Stimulated activated memory B cell treated with anti-CD40 and anti-IgM and Interleukin-4, amounts not matched to agents 10 μg/mL and 1 μg/mL and 100 μg/mL, for 72 hours (primary cell): ENCODE measurements at regions not wholly inside any gene's neighbourhood (a gene's known extent, or its start where the extent isn't known, plus 50 kb on each side); places are given as distances from the start of the nearest gene placed in this dataset.
"Not testable (repeated sequence)": the region's sequence is repeated elsewhere in the genome, so short reads cannot be mapped to it uniquely, and the experiment has no call there.

ENCODE experiments used
- ATAC-seq: fragments of 150-1000 bp; cut with Tn5 transposase; 2 replicates; pipeline ENCODE4 v1.10.0; 2021
- H3K27ac Mint-ChIP-seq: one replicate; pipeline ENCODE4 v1.8.0; 2022; ENCODE audit warnings: mild to moderate bottlenecking, mixed read lengths
- H3K27me3 Mint-ChIP-seq: one replicate; pipeline ENCODE4 v1.8.0; 2022; ENCODE audit warnings: mixed read lengths
- H3K36me3 Mint-ChIP-seq: one replicate; pipeline ENCODE4 v1.8.0; 2022; ENCODE audit warnings: mixed read lengths
- H3K4me1 Mint-ChIP-seq: one replicate; pipeline ENCODE4 v1.8.0; 2022; ENCODE audit warnings: mixed read lengths
- H3K4me3 Mint-ChIP-seq: one replicate; pipeline ENCODE4 v1.8.0; 2022; ENCODE audit warnings: mild to moderate bottlenecking, moderate library complexity, mixed read lengths
- H3K9me3 Mint-ChIP-seq: one replicate; pipeline ENCODE4 v1.8.0; 2022; ENCODE audit warnings: mixed read lengths

GRCh38 chr6:50353603-50354002 is 303.9 kb upstream of the DEFB112 start:
- Mint-ChIP-seq H3K36me3 (no peaks in the 10 kb centered on the region), H3K27me3 (no peaks in the 10 kb centered on the region), H3K27ac (no peak overlapping the region)

GRCh38 chr6:50358113-50358512 is 308.4 kb upstream of the DEFB112 start:
- no peaks in the 10 kb centered on the region for H3K27me3 Mint-ChIP-seq
- H3K9me3 Mint-ChIP-seq, result peaks cover 18% of the 10 kb centered on the region
- no peak overlapping the region for H3K4me3 Mint-ChIP-seq
- no peaks in the 10 kb centered on the region for H3K4me1 Mint-ChIP-seq
- no peaks in the 10 kb centered on the region for H3K36me3 Mint-ChIP-seq
- no peak for ATAC-seq
- H3K27ac Mint-ChIP-seq, result no peak overlapping the region

More at GRCh38 chr6:50353603-50354002, 303.9 kb upstream of the DEFB112 start:
- Mint-ChIP-seq H3K9me3 (peaks cover 21% of the 10 kb centered on the region), H3K4me3 (no peak overlapping the region), H3K4me1 (no peaks in the 10 kb centered on the region)
- ATAC-seq, result no peak

GRCh38 chr6:50361641-50362331 is 312.1 kb upstream of the DEFB112 start:
- H3K4me3 Mint-ChIP-seq, result no peak overlapping the region
- no peaks in the 10 kb centered on the region for H3K27me3 Mint-ChIP-seq
- no peak overlapping the region for H3K27ac Mint-ChIP-seq
- peaks cover under 1% of the 10 kb centered on the region for H3K9me3 Mint-ChIP-seq
- H3K36me3 Mint-ChIP-seq, result no peaks in the 10 kb centered on the region
- no peak for ATAC-seq
- H3K4me1 Mint-ChIP-seq, result no peaks in the 10 kb centered on the region

GRCh38 chr6:50362706-50363105 is 313.0 kb upstream of the DEFB112 start:
- Mint-ChIP-seq H3K36me3 (no peaks in the 10 kb centered on the region), H3K9me3 (no peaks in the 10 kb centered on the region), H3K4me3 (no peak overlapping the region), H3K4me1 (no peaks in the 10 kb centered on the region), H3K27me3 (no peaks in the 10 kb centered on the region), H3K27ac (no peak overlapping the region)
- ATAC-seq, result no peak

- Mint-ChIP-seq H3K27ac (no peak overlapping the region), H3K9me3 (peaks cover 6% of the 10 kb centered on the region), H3K36me3 (no peaks in the 10 kb centered on the region), H3K4me3 (no peak overlapping the region), H3K4me1 (no peaks in the 10 kb centered on the region), H3K27me3 (no peaks in the 10 kb centered on the region)
- no peak for ATAC-seq
These were observed 320.3 kb upstream of the DEFB112 start for GRCh38 chr6:50369996-50370395.

- no peaks in the 10 kb centered on the region for H3K4me1 Mint-ChIP-seq
- H3K27me3 Mint-ChIP-seq, result no peaks in the 10 kb centered on the region
- no peak overlapping the region for H3K27ac Mint-ChIP-seq
- H3K9me3 Mint-ChIP-seq, result peaks cover 10% of the 10 kb centered on the region
- H3K36me3 Mint-ChIP-seq, result no peaks in the 10 kb centered on the region
- H3K4me3 Mint-ChIP-seq, result no peak overlapping the region
- no peak for ATAC-seq
These were observed 330.8 kb upstream of the DEFB112 start for GRCh38 chr6:50380406-50381098.

- no peaks in the 10 kb centered on the region for H3K27me3 Mint-ChIP-seq
- H3K9me3 Mint-ChIP-seq, result peaks cover 8% of the 10 kb centered on the region
- no peak overlapping the region for H3K27ac Mint-ChIP-seq
- no peaks in the 10 kb centered on the region for H3K4me1 Mint-ChIP-seq
- no peak overlapping the region for H3K4me3 Mint-ChIP-seq
- no peak for ATAC-seq
- H3K36me3 Mint-ChIP-seq, result no peaks in the 10 kb centered on the region
These were observed 331.3 kb upstream of the DEFB112 start for GRCh38 chr6:50381099-50381415.

GRCh38 chr6:50390416-50390815 is 322.9 kb upstream of the TFAP2D start:
- no peaks in the 10 kb centered on the region for H3K27me3 Mint-ChIP-seq
- H3K27ac Mint-ChIP-seq, result no peak overlapping the region
- no peak overlapping the region for H3K4me3 Mint-ChIP-seq

GRCh38 chr6:50394139-50394538 is 319.2 kb upstream of the TFAP2D start:
- H3K27me3 Mint-ChIP-seq, H3K27ac Mint-ChIP-seq, H3K4me1 Mint-ChIP-seq, H3K4me3 Mint-ChIP-seq, H3K36me3 Mint-ChIP-seq, ATAC-seq: not testable (repeated sequence)
- peaks cover 14% of the 10 kb centered on the region for H3K9me3 Mint-ChIP-seq

More at GRCh38 chr6:50390416-50390815, 322.9 kb upstream of the TFAP2D start:
- Mint-ChIP-seq H3K36me3 (no peaks in the 10 kb centered on the region), H3K4me1 (no peaks in the 10 kb centered on the region), H3K9me3 (peaks cover 8% of the 10 kb centered on the region)
- ATAC-seq, result no peak

GRCh38 chr6:50404643-50405042 is 308.7 kb upstream of the TFAP2D start:
- Mint-ChIP-seq H3K4me1 (no peaks in the 10 kb centered on the region), H3K27ac (no peak overlapping the region), H3K9me3 (peaks cover 14% of the 10 kb centered on the region), H3K27me3 (no peaks in the 10 kb centered on the region), H3K36me3 (no peaks in the 10 kb centered on the region), H3K4me3 (no peak overlapping the region)
- ATAC-seq, result no peak

GRCh38 chr6:50410579-50410978 is 302.7 kb upstream of the TFAP2D start:
- no peak for ATAC-seq

GRCh38 chr6:50421041-50421440 is 292.3 kb upstream of the TFAP2D start:
- not testable (repeated sequence) for H3K36me3 Mint-ChIP-seq, ATAC-seq, H3K9me3 Mint-ChIP-seq, H3K4me3 Mint-ChIP-seq, H3K27me3 Mint-ChIP-seq, H3K4me1 Mint-ChIP-seq, H3K27ac Mint-ChIP-seq

More at GRCh38 chr6:50410579-50410978, 302.7 kb upstream of the TFAP2D start:
- Mint-ChIP-seq H3K4me1 (no peaks in the 10 kb centered on the region), H3K27me3 (no peaks in the 10 kb centered on the region), H3K36me3 (no peaks in the 10 kb centered on the region), H3K4me3 (no peak overlapping the region), H3K27ac (no peak overlapping the region), H3K9me3 (peaks cover 14% of the 10 kb centered on the region)

GRCh38 chr6:50427267-50427666 is 286.1 kb upstream of the TFAP2D start:
- Mint-ChIP-seq H3K4me1 (no peaks in the 10 kb centered on the region), H3K9me3 (peaks cover 3% of the 10 kb centered on the region), H3K27ac (no peak overlapping the region), H3K27me3 (no peaks in the 10 kb centered on the region), H3K4me3 (no peak overlapping the region), H3K36me3 (no peaks in the 10 kb centered on the region)
- ATAC-seq, result no peak

- no peaks in the 10 kb centered on the region for H3K4me1 Mint-ChIP-seq
- no peak overlapping the region for H3K4me3 Mint-ChIP-seq
- ATAC-seq, result no peak
- H3K36me3 Mint-ChIP-seq, result no peaks in the 10 kb centered on the region
- H3K27me3 Mint-ChIP-seq, result no peaks in the 10 kb centered on the region
- H3K9me3 Mint-ChIP-seq, result peaks cover 17% of the 10 kb centered on the region
- H3K27ac Mint-ChIP-seq, result no peak overlapping the region
These were observed 275.4 kb upstream of the TFAP2D start for GRCh38 chr6:50437901-50438300.

GRCh38 chr6:50442531-50443040 is 270.7 kb upstream of the TFAP2D start:
- no peaks in the 10 kb centered on the region for H3K36me3 Mint-ChIP-seq
- no peaks in the 10 kb centered on the region for H3K27me3 Mint-ChIP-seq
- H3K4me1 Mint-ChIP-seq, result no peaks in the 10 kb centered on the region
- peaks cover 12% of the 10 kb centered on the region for H3K9me3 Mint-ChIP-seq
- no peak for ATAC-seq
- no peak overlapping the region for H3K27ac Mint-ChIP-seq
- H3K4me3 Mint-ChIP-seq, result no peak overlapping the region

- H3K4me1 Mint-ChIP-seq, result no peaks in the 10 kb centered on the region
- no peaks in the 10 kb centered on the region for H3K36me3 Mint-ChIP-seq
- peaks cover 12% of the 10 kb centered on the region for H3K9me3 Mint-ChIP-seq
- H3K27me3 Mint-ChIP-seq, result no peaks in the 10 kb centered on the region
- ATAC-seq, result no peak
- no peak overlapping the region for H3K4me3 Mint-ChIP-seq
- no peak overlapping the region for H3K27ac Mint-ChIP-seq
These were observed 270.2 kb upstream of the TFAP2D start for GRCh38 chr6:50443144-50443543.
